ENCODE measurements at regions not wholly inside any gene's neighbourhood (a gene's known extent, or its start where the extent isn't known, plus 50 kb on each side); places are given as distances from the start of the nearest gene placed in this dataset.

GRCh38 chr2:185891403-185891802 lies 152.8 kb downstream of the FSIP2 start:
- H3K27me3 ChIP-seq (ENCODE audit: control insufficient read depth, insufficient read depth, low read length): no peaks in the 10 kb centered on the region
- no peaks in the 10 kb centered on the region for H3K4me1 ChIP-seq (ENCODE audit: control insufficient read depth, insufficient read depth, low read length)
- no peak overlapping the region for H3K4me3 ChIP-seq (ENCODE audit: low read length)
- no peaks in the 10 kb centered on the region for H3K9me3 ChIP-seq (ENCODE audit: control insufficient read depth, insufficient read depth, low read length)
- no peaks in the 10 kb centered on the region for H3K36me3 ChIP-seq (ENCODE audit: control insufficient read depth, insufficient read depth, low read length)
- no peak overlapping the region for H3K27ac ChIP-seq (ENCODE audit: low read length)
- DNase-seq (ENCODE audit: low read depth, low spot score): no peak

GRCh38 chr2:185891804-185892411 lies 153.3 kb downstream of the FSIP2 start:
- H3K27me3 ChIP-seq (ENCODE audit: control insufficient read depth, insufficient read depth, low read length): no peaks in the 10 kb centered on the region
- no peaks in the 10 kb centered on the region for H3K9me3 ChIP-seq (ENCODE audit: control insufficient read depth, insufficient read depth, low read length)
- H3K4me1 ChIP-seq (ENCODE audit: control insufficient read depth, insufficient read depth, low read length): no peaks in the 10 kb centered on the region
- H3K4me3 ChIP-seq (ENCODE audit: low read length): no peak overlapping the region
- no peak for DNase-seq (ENCODE audit: low read depth, low spot score)
- H3K36me3 ChIP-seq (ENCODE audit: control insufficient read depth, insufficient read depth, low read length): no peaks in the 10 kb centered on the region
- WGBS (ENCODE audit: insufficient coverage, insufficient read length): no CpG with 5 or more reads among the region's 2 CpGs
- no peak overlapping the region for H3K27ac ChIP-seq (ENCODE audit: low read length)

DNA sequence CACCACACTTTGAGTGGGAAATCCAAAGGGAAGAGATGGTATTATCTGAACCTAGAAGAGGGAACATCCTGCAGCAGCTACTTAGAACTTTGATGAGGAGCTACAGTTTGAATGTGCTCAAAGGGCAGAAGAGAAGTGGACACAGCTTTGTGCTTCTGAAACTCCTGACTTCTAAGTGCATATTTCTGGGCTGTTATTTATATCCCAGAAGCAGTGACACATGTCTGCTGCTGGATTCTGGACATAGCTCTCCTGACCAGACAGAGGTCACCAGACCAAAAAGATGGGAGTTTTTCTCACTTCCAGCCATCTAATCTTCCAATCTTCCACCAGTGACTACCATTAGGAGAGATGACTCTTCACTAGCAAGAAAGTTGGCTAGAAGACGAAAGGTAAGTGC lies 153.9 kb downstream of the FSIP2 start:
- H3K36me3 ChIP-seq (ENCODE audit: control insufficient read depth, insufficient read depth, low read length): no peaks in the 10 kb centered on the region
- H3K27ac ChIP-seq (ENCODE audit: low read length): no peak overlapping the region
- no peaks in the 10 kb centered on the region for H3K9me3 ChIP-seq (ENCODE audit: control insufficient read depth, insufficient read depth, low read length)
- DNase-seq (ENCODE audit: low read depth, low spot score): no peak
- H3K27me3 ChIP-seq (ENCODE audit: control insufficient read depth, insufficient read depth, low read length): no peaks in the 10 kb centered on the region
- no peaks in the 10 kb centered on the region for H3K4me1 ChIP-seq (ENCODE audit: control insufficient read depth, insufficient read depth, low read length)
- no peak overlapping the region for H3K4me3 ChIP-seq (ENCODE audit: low read length)
- WGBS (ENCODE audit: insufficient coverage, insufficient read length): no CpG with 5 or more reads among the region's 1 CpG

DNA sequence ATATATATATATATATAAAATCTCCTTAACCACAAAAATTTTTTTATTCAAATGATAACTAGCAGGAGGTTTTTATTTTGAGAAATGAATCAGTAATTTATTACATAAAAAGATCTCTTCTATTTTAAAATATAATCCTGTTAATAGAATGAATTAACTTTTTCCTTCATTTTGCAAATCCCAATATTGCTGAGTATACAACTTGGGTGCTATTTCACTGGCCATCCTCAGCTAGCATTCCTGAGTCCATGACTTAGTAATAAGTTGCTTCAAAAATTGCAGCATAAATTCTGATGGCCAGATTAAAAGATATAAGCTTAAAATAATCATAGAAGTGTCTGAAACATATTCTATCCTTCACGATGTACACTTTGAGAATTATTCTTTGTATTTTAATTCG lies 155.6 kb downstream of the FSIP2 start:
- Histone ChIP-seq H3K27ac (ENCODE audit: low read length) (no peak overlapping the region), H3K4me1 (ENCODE audit: control insufficient read depth, insufficient read depth, low read length) (no peaks in the 10 kb centered on the region), H3K27me3 (ENCODE audit: control insufficient read depth, insufficient read depth, low read length) (no peaks in the 10 kb centered on the region), H3K9me3 (ENCODE audit: control insufficient read depth, insufficient read depth, low read length) (no peaks in the 10 kb centered on the region), H3K36me3 (ENCODE audit: control insufficient read depth, insufficient read depth, low read length) (no peaks in the 10 kb centered on the region), H3K4me3 (ENCODE audit: low read length) (no peak overlapping the region)
- no CpG with 5 or more reads among the region's 2 CpGs for WGBS (ENCODE audit: insufficient coverage, insufficient read length)
- no peak for DNase-seq (ENCODE audit: low read depth, low spot score)

DNA sequence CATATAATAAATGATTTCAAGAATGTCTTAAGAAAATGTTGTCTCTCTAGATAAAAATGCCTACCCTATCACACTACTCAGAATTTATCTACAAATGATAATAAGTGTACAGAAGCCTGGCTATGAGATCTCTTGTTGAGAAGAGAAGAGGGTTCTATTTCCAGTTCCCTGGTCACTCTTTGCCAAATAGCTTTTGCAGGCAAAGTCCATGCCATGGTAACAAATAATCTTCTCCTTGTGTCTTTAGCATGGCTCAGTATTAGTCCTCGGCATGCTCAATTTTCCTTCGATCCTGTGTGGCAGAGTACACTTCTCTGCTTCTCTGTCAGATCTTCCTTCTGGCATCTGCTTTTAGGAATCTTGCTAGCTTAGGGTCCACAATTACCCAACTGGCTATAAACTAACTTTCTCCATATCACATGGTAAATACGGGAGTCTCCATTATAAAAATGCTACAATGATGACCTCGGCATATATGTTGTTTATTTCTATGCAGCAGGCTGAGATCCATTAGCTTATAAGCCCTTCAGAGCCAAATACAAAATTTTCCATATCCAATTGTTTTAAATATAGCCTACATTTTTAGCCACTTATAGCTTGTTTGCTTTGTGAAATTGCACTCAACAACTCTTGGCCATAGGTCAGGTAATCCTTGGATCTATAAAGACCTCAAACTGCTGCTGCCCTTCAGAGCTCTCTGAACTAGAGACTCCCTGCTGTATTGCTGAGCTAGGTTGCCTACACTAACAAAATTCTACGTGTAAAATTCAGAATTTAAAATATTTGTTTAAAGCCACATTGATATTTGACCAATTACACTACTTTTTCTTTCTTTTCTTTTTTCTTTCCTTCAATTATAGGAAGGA lies 157.5 kb downstream of the FSIP2 start:
- Histone ChIP-seq H3K27ac (ENCODE audit: low read length) (no peak overlapping the region), H3K4me1 (ENCODE audit: control insufficient read depth, insufficient read depth, low read length) (no peaks in the 10 kb centered on the region; the same call in 1 of the 2 replicates), H3K36me3 (ENCODE audit: control insufficient read depth, insufficient read depth, low read length) (no peaks in the 10 kb centered on the region), H3K4me3 (ENCODE audit: low read length) (no peak overlapping the region), H3K27me3 (ENCODE audit: control insufficient read depth, insufficient read depth, low read length) (no peaks in the 10 kb centered on the region), H3K9me3 (ENCODE audit: control insufficient read depth, insufficient read depth, low read length) (no peaks in the 10 kb centered on the region)
- DNase-seq (ENCODE audit: low read depth, low spot score): no peak
- no CpG with 5 or more reads among the region's 5 CpGs for WGBS (ENCODE audit: insufficient coverage, insufficient read length)

- H3K27ac ChIP-seq (ENCODE audit: low read length): no peak overlapping the region
- no peak overlapping the region for H3K4me3 ChIP-seq (ENCODE audit: low read length)
- H3K4me1 ChIP-seq (ENCODE audit: control insufficient read depth, insufficient read depth, low read length): no peaks in the 10 kb centered on the region; the same call in 1 of the 2 replicates
- DNase-seq (ENCODE audit: low read depth, low spot score): no peak
- H3K9me3 ChIP-seq (ENCODE audit: control insufficient read depth, insufficient read depth, low read length): no peaks in the 10 kb centered on the region
- no peaks in the 10 kb centered on the region for H3K27me3 ChIP-seq (ENCODE audit: control insufficient read depth, insufficient read depth, low read length)
- no CpG with 5 or more reads among the region's 1 CpG for WGBS (ENCODE audit: insufficient coverage, insufficient read length)
- no peaks in the 10 kb centered on the region for H3K36me3 ChIP-seq (ENCODE audit: control insufficient read depth, insufficient read depth, low read length)
Measured at GRCh38 chr2:185899366-185899765, 160.8 kb downstream of the FSIP2 start.

GRCh38 chr2:185919155-185919554 lies 180.6 kb downstream of the FSIP2 start:
- H3K27me3 ChIP-seq (ENCODE audit: control insufficient read depth, insufficient read depth, low read length): no peaks in the 10 kb centered on the region
- no peaks in the 10 kb centered on the region; the same call in 1 of the 2 replicates for H3K4me1 ChIP-seq (ENCODE audit: control insufficient read depth, insufficient read depth, low read length)
- WGBS (ENCODE audit: insufficient coverage, insufficient read length): no CpG with 5 or more reads among the region's 1 CpG
- no peak for DNase-seq (ENCODE audit: low read depth, low spot score)
- H3K9me3 ChIP-seq (ENCODE audit: control insufficient read depth, insufficient read depth, low read length): no peaks in the 10 kb centered on the region
- H3K27ac ChIP-seq (ENCODE audit: low read length): no peak overlapping the region
- H3K36me3 ChIP-seq (ENCODE audit: control insufficient read depth, insufficient read depth, low read length): no peaks in the 10 kb centered on the region
- H3K4me3 ChIP-seq (ENCODE audit: low read length): no peak overlapping the region

DNA sequence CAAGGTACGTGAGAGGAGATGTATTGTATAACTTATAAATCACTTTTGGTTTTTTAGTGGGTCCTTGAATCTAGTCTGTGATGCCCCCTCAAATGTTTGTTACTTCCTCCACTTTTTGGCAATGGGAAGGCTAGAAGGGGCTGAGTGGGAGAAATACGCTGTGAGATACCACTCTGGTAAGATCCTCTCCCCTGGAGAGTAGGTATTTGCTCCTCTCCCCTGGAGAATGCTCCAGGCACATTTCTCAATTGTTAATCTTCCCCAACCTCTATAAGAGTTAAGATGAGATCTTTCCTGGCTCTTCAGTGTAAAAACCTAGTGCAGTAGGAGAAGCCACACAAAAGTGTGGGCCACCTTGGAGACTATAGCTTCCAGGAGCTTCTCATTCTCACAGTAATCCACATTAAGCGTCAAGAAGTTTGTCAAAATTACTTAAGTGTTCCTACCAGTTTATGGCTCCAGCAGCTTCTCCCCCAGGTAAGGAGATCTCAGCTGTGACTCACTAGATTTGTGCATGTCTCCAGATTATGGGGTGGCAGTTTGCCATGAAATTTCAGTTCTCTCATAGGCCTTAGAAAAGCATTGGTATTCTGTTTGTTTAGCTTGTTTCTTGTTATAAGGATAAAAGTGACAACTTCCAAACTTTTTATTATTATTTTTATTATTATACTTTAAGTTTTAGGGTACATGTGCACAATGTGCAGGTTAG lies 182.6 kb downstream of the FSIP2 start:
- Histone ChIP-seq H3K27ac (ENCODE audit: low read length) (no peak overlapping the region), H3K36me3 (ENCODE audit: control insufficient read depth, insufficient read depth, low read length) (no peaks in the 10 kb centered on the region), H3K4me1 (ENCODE audit: control insufficient read depth, insufficient read depth, low read length) (no peaks in the 10 kb centered on the region; the same call in 1 of the 2 replicates), H3K9me3 (ENCODE audit: control insufficient read depth, insufficient read depth, low read length) (no peaks in the 10 kb centered on the region), H3K27me3 (ENCODE audit: control insufficient read depth, insufficient read depth, low read length) (no peaks in the 10 kb centered on the region), H3K4me3 (ENCODE audit: low read length) (no peak overlapping the region)
- no CpG with 5 or more reads among the region's 3 CpGs for WGBS (ENCODE audit: insufficient coverage, insufficient read length)
- DNase-seq (ENCODE audit: low read depth, low spot score): no peak

- WGBS (ENCODE audit: insufficient coverage, insufficient read length): no CpG with 5 or more reads among the region's 2 CpGs
- no peak for DNase-seq (ENCODE audit: low read depth, low spot score)
- Histone ChIP-seq H3K27ac (ENCODE audit: low read length) (no peak overlapping the region), H3K4me1 (ENCODE audit: control insufficient read depth, insufficient read depth, low read length) (no peaks in the 10 kb centered on the region), H3K36me3 (ENCODE audit: control insufficient read depth, insufficient read depth, low read length) (no peaks in the 10 kb centered on the region), H3K27me3 (ENCODE audit: control insufficient read depth, insufficient read depth, low read length) (no peaks in the 10 kb centered on the region), H3K4me3 (ENCODE audit: low read length) (no peak overlapping the region), H3K9me3 (ENCODE audit: control insufficient read depth, insufficient read depth, low read length) (no peaks in the 10 kb centered on the region)
Measured at GRCh38 chr2:185934232-185934631, 195.6 kb downstream of the FSIP2 start.

DNA sequence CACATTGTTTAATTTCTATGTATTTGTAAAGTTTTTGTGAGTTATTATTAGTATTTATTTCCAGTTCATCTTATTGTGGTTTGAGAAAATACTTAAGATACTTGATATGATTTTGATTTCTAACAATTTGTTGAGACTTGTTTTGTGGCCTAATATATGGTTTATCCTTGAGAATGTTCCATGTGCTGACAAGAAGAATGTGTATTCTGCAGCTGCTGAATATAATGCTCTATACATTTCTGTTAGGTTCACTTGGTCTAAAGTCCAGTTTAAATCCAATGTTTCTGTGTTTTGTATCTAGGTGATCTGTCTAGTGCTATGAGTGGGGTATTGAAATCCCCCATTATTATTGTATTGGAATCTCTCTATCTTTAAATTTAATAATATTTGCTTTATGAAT lies 201.3 kb downstream of the FSIP2 start:
- no peak for DNase-seq (ENCODE audit: low read depth, low spot score)
- no peaks in the 10 kb centered on the region for H3K9me3 ChIP-seq (ENCODE audit: control insufficient read depth, insufficient read depth, low read length)
- H3K36me3 ChIP-seq (ENCODE audit: control insufficient read depth, insufficient read depth, low read length): no peaks in the 10 kb centered on the region
- H3K4me1 ChIP-seq (ENCODE audit: control insufficient read depth, insufficient read depth, low read length): no peaks in the 10 kb centered on the region
- no peaks in the 10 kb centered on the region for H3K27me3 ChIP-seq (ENCODE audit: control insufficient read depth, insufficient read depth, low read length)
- no peak overlapping the region for H3K4me3 ChIP-seq (ENCODE audit: low read length)
- H3K27ac ChIP-seq (ENCODE audit: low read length): no peak overlapping the region

Measured in iPS DF 6.9 (cell line).